BE2C (cell line): ENCODE measurements at regions not wholly inside any gene's neighbourhood (a gene's known extent, or its start where the extent isn't known, plus 50 kb on each side); places are given as distances from the start of the nearest gene placed in this dataset.

Source experiments
- DNase-seq: peaks from one replicate; pipeline ENCODE4 v3.0.0-alpha.2; 2020
- H3K27me3 ChIP-seq: fragments of 250-450 bp; sonication (Bioruptor Pico); 2 replicates; pipeline ENCODE4 v1.5.1; 2020; ENCODE audit warnings: mild to moderate bottlenecking
- H3K36me3 ChIP-seq: fragments of 250-450 bp; sonication (Bioruptor Pico); 2 replicates; pipeline ENCODE4 v1.5.1; 2020; ENCODE audit warnings: mild to moderate bottlenecking
- H3K4me1 ChIP-seq: fragments of 250-450 bp; sonication (Bioruptor Pico); 2 replicates; pipeline ENCODE4 v1.5.1; 2020
- H3K4me3 ChIP-seq: 2 replicates; pipeline ENCODE4 v1.5.1; 2011; ENCODE audit warnings: low read depth, low read length
- H3K9me3 ChIP-seq: fragments of 250-450 bp; sonication (Bioruptor Pico); 2 replicates; pipeline ENCODE4 v1.5.1; 2020
- TF ChIP-seq, protein P1 (sequence below): IDR thresholded peaks from 2 replicates; pipeline ENCODE4 v1.5.1; 2012; ENCODE audit warnings: mild to moderate bottlenecking, low read depth, low read length

GRCh38 chr13:22086597-22087330 lies 415.9 kb downstream of the FGF9 start:
- H3K4me3 ChIP-seq: no peak overlapping the region
- H3K4me1 ChIP-seq: no peaks in the 10 kb centered on the region
- no peaks in the 10 kb centered on the region for H3K9me3 ChIP-seq
- H3K27me3 ChIP-seq: no peaks in the 10 kb centered on the region
- no peaks in the 10 kb centered on the region for H3K36me3 ChIP-seq
- DNase-seq: no peak
- TF ChIP-seq, protein P1, sequence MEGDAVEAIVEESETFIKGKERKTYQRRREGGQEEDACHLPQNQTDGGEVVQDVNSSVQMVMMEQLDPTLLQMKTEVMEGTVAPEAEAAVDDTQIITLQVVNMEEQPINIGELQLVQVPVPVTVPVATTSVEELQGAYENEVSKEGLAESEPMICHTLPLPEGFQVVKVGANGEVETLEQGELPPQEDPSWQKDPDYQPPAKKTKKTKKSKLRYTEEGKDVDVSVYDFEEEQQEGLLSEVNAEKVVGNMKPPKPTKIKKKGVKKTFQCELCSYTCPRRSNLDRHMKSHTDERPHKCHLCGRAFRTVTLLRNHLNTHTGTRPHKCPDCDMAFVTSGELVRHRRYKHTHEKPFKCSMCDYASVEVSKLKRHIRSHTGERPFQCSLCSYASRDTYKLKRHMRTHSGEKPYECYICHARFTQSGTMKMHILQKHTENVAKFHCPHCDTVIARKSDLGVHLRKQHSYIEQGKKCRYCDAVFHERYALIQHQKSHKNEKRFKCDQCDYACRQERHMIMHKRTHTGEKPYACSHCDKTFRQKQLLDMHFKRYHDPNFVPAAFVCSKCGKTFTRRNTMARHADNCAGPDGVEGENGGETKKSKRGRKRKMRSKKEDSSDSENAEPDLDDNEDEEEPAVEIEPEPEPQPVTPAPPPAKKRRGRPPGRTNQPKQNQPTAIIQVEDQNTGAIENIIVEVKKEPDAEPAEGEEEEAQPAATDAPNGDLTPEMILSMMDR: no peak

DNA sequence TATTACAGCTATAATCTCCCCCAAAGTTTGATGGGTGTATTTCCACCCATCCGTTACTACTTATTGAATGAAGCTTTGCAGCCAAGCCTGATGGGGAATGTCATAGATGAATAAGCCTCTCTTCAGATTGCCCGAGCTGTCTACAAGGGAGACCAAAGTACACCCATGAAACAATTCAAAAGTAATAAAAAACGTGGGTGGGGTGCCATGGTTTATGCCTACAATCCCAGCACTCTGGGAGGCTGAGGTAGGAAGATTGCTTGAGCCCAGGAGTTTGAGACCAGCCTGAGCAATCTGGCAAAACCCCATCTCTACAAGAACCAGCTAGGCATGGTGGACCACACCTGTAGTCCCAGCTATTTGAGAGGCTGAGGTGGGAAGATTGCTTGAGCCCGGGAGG lies 419.2 kb downstream of the FGF9 start:
- Histone ChIP-seq H3K36me3 (no peaks in the 10 kb centered on the region), H3K4me3 (no peak overlapping the region), H3K9me3 (no peaks in the 10 kb centered on the region), H3K27me3 (no peaks in the 10 kb centered on the region), H3K4me1 (no peaks in the 10 kb centered on the region)
- TF ChIP-seq, protein P1: no peak
- no peak for DNase-seq

- H3K36me3 ChIP-seq: no peaks in the 10 kb centered on the region
- no peak for DNase-seq
- TF ChIP-seq, protein P1: no peak
These were observed 420.5 kb downstream of the FGF9 start for GRCh38 chr13:22091222-22091970.

DNA sequence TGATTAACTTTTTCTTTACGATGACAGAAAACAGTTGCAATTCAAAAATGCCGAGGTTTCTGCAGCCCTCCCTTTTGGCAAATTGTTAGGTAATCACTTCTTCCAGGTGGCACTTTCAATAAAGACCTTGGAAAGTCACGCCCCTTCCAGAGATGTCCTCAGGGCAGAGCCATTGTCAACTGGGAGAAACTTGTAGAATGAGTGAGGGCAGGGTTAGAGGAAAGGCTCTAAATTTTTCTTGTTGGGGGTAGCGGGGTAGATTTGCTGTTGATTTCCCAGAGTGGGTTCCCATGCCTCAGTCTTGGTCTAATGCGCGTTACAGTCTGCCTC lies 421.1 kb downstream of the FGF9 start:
- TF ChIP-seq, protein P1: no peak
- no peaks in the 10 kb centered on the region for H3K27me3 ChIP-seq
- H3K4me3 ChIP-seq: no peak overlapping the region
- DNase-seq: no peak
- no peaks in the 10 kb centered on the region for H3K36me3 ChIP-seq
- H3K4me1 ChIP-seq: no peaks in the 10 kb centered on the region
- no peaks in the 10 kb centered on the region for H3K9me3 ChIP-seq

More at GRCh38 chr13:22091222-22091970, 420.5 kb downstream of the FGF9 start:
- Histone ChIP-seq H3K27me3 (no peaks in the 10 kb centered on the region), H3K4me1 (no peaks in the 10 kb centered on the region), H3K9me3 (no peaks in the 10 kb centered on the region), H3K4me3 (no peak overlapping the region)

- no peak for DNase-seq
- no peaks in the 10 kb centered on the region for H3K4me1 ChIP-seq
- no peaks in the 10 kb centered on the region for H3K27me3 ChIP-seq
- H3K4me3 ChIP-seq: no peak overlapping the region
- H3K36me3 ChIP-seq: no peaks in the 10 kb centered on the region
- no peaks in the 10 kb centered on the region for H3K9me3 ChIP-seq
- TF ChIP-seq, protein P1: no peak
These were observed 422.1 kb downstream of the FGF9 start for GRCh38 chr13:22092791-22093560.
